K562 (cell line): ENCODE measurements at regions not wholly inside any gene's neighbourhood (a gene's known extent, or its start where the extent isn't known, plus 50 kb on each side); places are given as distances from the start of the nearest gene placed in this dataset.

Experiments
- ATAC-seq: fragments of 200-7000 bp; cut with Tn5 transposase; 3 replicates; pipeline ENCODE4 v1.9.1; 2020; ENCODE audit warnings: moderate library complexity
- BruUV-seq: library from RNA; stranded (reverse); fragments of 400-500 nt; replicated peaks from 2 replicates; lab custom pipeline; 2021; lab: Mats Ljungman, UMichigan
- CTCF ChIA-PET: fragments of 300-600 bp; formaldehyde crosslinking; extraction: SDS; loops from one replicate; lab custom pipeline; 2021; ENCODE audit warnings: low intra/inter-chr PET ratio; lab: Yijun Ruan, JAX
- POLR2A ChIA-PET: fragments of 300-600, 350-650 bp; sonication (Branson Sonifier 250); formaldehyde crosslinking; extraction: SDS; loops from one replicate; lab custom pipeline; 2021; ENCODE audit warnings: antibody characterized with exemption, inconsistent platforms; lab: Yijun Ruan, JAX
- DNase-seq, 4 experiments: peaks; one replicate each; pipeline versions ENCODE4 v3.0.0 to v3.0.0-alpha.2; 2011 to 2018; ENCODE audit warnings: low spot score in 3 of 4, mixed read lengths in 3 of 4; ENCODE audit errors: extremely low read depth in 1 of 4
- FAIRE-seq: peaks from 2 replicates; lab custom pipeline; 2011; peaks lifted over from hg19 to GRCh38; lab: Jason Lieb, UNC
- H2AFZ ChIP-seq: 2 replicates; pipeline ENCODE4 v1.6.0; 2011; ENCODE audit warnings: low read depth, low read length, control low read depth, inconsistent platforms
- H3K27ac ChIP-seq: fragments of 200-600 bp; 3 replicates; pipeline ENCODE4 v1.8.0; 2011; ENCODE audit warnings: low read depth, mild to moderate bottlenecking, control low read depth, inconsistent platforms, low read length, moderate library complexity, mixed read lengths; ENCODE audit errors: extremely low read depth
- H3K27me3 ChIP-seq, 2 experiments: fragments of 300-600 bp in 1 of 2; 2 replicates in 1 of 2; 3 replicates in 1 of 2; pipeline versions ENCODE4 v1.6.0 to v1.8.0; 2011; ENCODE audit warnings: inconsistent platforms in 2 of 2, low read length in 2 of 2, mild to moderate bottlenecking in 1 of 2, mixed read lengths in 1 of 2, moderate library complexity in 1 of 2; ENCODE audit not compliant: control insufficient read depth in 2 of 2, insufficient read depth in 2 of 2
- H3K36me3 ChIP-seq: fragments of 300-600 bp; 3 replicates; pipeline ENCODE4 v1.8.0; 2011; ENCODE audit warnings: mild to moderate bottlenecking, low read length, inconsistent platforms; ENCODE audit not compliant: control insufficient read depth, insufficient read depth
- H3K4me1 ChIP-seq, 2 experiments: fragments of 200-600 bp in 1 of 2; replicated peaks in 1 of 2; 2 replicates in 1 of 2; 3 replicates in 1 of 2; pipeline versions ENCODE4 v1.5.1 to v1.8.0; 2011; ENCODE audit warnings: inconsistent platforms in 2 of 2, low read length in 2 of 2, mild to moderate bottlenecking in 1 of 2, mixed read lengths in 1 of 2, moderate library complexity in 1 of 2; ENCODE audit not compliant: control insufficient read depth in 2 of 2, insufficient read depth in 2 of 2
- H3K4me2 ChIP-seq: 2 replicates; pipeline ENCODE4 v1.6.1; 2011; ENCODE audit warnings: low read length, control low read depth, inconsistent platforms, mixed read lengths; ENCODE audit not compliant: insufficient read depth
- H3K4me3 ChIP-seq: fragments of 200-600 bp; sonication (generic), shearing (Covaris generic); 2 replicates; pipeline ENCODE4 v1.5.1; 2016; ENCODE audit warnings: control low read depth, inconsistent platforms
- H3K79me2 ChIP-seq: fragments of 200-600 bp; 3 replicates; pipeline ENCODE4 v1.8.0; 2011; ENCODE audit warnings: low read length, inconsistent platforms; ENCODE audit not compliant: control insufficient read depth, insufficient read depth
- H3K9ac ChIP-seq, 2 experiments: 2 replicates each; pipeline versions ENCODE4 v1.6.0 to v1.6.1; 2011; ENCODE audit warnings: low read depth in 2 of 2, low read length in 2 of 2, control low read depth in 1 of 2, inconsistent platforms in 1 of 2, mild to moderate bottlenecking in 1 of 2, mixed read lengths in 1 of 2; ENCODE audit not compliant: insufficient read depth in 1 of 2
- H3K9me1 ChIP-seq: one replicate; pipeline ENCODE4 v1.6.0; 2011; ENCODE audit warnings: inconsistent platforms, mild to moderate bottlenecking, low read length, moderate library complexity; ENCODE audit not compliant: control insufficient read depth, insufficient read depth
- H3K9me3 ChIP-seq: replicated peaks from 2 replicates; pipeline ENCODE4 v1.5.1; 2011; ENCODE audit warnings: low read depth, low read length, inconsistent platforms; ENCODE audit not compliant: control insufficient read depth, insufficient read depth
- H4K20me1 ChIP-seq: replicated peaks from 2 replicates; pipeline ENCODE4 v1.6.1; 2011; ENCODE audit warnings: low read length, inconsistent platforms, mixed read lengths; ENCODE audit not compliant: control insufficient read depth, insufficient read depth
- KLF6 ChIP-seq: fragments of 250-450 bp; sonication (Bioruptor Pico); IDR thresholded peaks from 2 replicates; pipeline ENCODE4 v1.4.0; 2020; ENCODE audit warnings: mild to moderate bottlenecking, moderate library complexity, borderline replicate concordance
- RFX7 ChIP-seq: fragments of 250-450 bp; sonication (Bioruptor Pico); IDR thresholded peaks from 2 replicates; pipeline ENCODE4 v1.5.1; 2021; ENCODE audit warnings: mild to moderate bottlenecking
- ZNF75A ChIP-seq: fragments of 450-650 bp; formaldehyde crosslinking; IDR thresholded peaks from 2 replicates; pipeline ENCODE4 v1.4.0; 2020; ENCODE audit warnings: mild to moderate bottlenecking
- WGBS: fragments of 100-300 bp; shearing (Covaris generic); methylation state at CpG from one replicate; pipeline ENCODE4 v1.1.6; 2016; ENCODE audit warnings: low coverage, mixed read lengths; ENCODE audit not compliant: insufficient coverage; ENCODE audit errors: missing lambda C conversion rate; 5-methylcytosine and 5-hydroxymethylcytosine counted together
- in situ Hi-C: fragments of 300-500 bp; cut with MboI; formaldehyde crosslinking; loops from 4 replicates; pipeline ENCODE4 v1.15.0; 2018; ENCODE audit warnings: inconsistent platforms, mixed read lengths
- intact Hi-C: fragments of 100-400 bp; cut with micrococcal nuclease; formaldehyde crosslinking; loops from 2 replicates; pipeline ENCODE4 v1.14.2; 2022
- TF ChIP-seq, protein P1 (sequence below), 2 experiments: IDR thresholded peaks; 2 replicates each; pipeline ENCODE4 v1.6.1; 2011; ENCODE audit warnings: borderline replicate concordance in 1 of 2, control low read depth in 1 of 2, low read depth in 1 of 2, low read length in 1 of 2, mild to moderate bottlenecking in 1 of 2, mixed read lengths in 1 of 2, moderate library complexity in 1 of 2; ENCODE audit not compliant: insufficient read depth in 1 of 2, insufficient read length in 1 of 2, poor library complexity in 1 of 2, severe bottlenecking in 1 of 2; ENCODE audit errors: extremely low read depth in 1 of 2
- TF ChIP-seq, protein P2 (sequence below): sonication (generic); formaldehyde crosslinking; IDR thresholded peaks from 2 replicates; pipeline ENCODE4 v1.8.1; 2023; ENCODE audit warnings: mild to moderate bottlenecking, missing genetic modification reagents
- TF ChIP-seq, protein P3 (sequence below): fragments of 200-800 bp; sonication (Bioruptor generic); IDR thresholded peaks from 2 replicates; pipeline ENCODE4 v1.6.1; 2016; ENCODE audit warnings: missing genetic modification characterization, missing compliant biosample characterization

DNA sequence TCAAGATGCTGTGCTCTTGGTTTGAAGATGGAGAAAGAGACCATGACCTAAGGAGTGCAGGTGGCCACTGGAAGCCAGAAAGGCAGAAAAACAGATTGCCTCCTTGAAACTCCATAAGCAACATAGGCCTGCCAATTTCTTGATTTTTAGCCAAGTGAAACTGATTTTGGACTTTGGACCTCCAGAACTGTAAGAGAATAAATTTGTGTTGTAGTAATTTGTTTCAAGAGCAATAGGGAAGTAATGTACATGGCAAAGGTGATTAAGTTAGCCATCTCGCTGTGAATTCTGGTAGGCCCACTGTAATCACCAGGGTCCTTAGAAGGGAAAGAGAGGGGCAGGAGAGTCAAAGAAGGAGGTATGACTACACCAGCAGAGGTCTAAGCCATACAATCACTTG, 238.8 kb downstream of the CNTN3 start:
- 0% methylated on average over 1 of the region's 1 CpG for WGBS
- Histone ChIP-seq H3K9me3 (no peaks in the 10 kb centered on the region), H2AFZ (no peak overlapping the region), H3K36me3 (no peaks in the 10 kb centered on the region), H3K9ac (no peak overlapping the region), H3K4me2 (no peak overlapping the region), H3K4me1 (no peaks in the 10 kb centered on the region), H3K4me3 (no peak overlapping the region), H3K27me3 (no peaks in the 10 kb centered on the region), H4K20me1 (no peaks in the 10 kb centered on the region), H3K9me1 (no peaks in the 10 kb centered on the region), H3K27ac (no peak overlapping the region), H3K79me2 (no peaks in the 10 kb centered on the region)
- intact Hi-C loops = no loop called here
- in situ Hi-C loops = no loop called here
- ATAC-seq (no peak), FAIRE-seq (no peak), DNase-seq (no peak)
- no peak for TF ChIP-seq RFX7 (CRISPR knock-in tag)
- TF ChIP-seq ZNF75A = no peak
- TF ChIP-seq, protein P1, sequence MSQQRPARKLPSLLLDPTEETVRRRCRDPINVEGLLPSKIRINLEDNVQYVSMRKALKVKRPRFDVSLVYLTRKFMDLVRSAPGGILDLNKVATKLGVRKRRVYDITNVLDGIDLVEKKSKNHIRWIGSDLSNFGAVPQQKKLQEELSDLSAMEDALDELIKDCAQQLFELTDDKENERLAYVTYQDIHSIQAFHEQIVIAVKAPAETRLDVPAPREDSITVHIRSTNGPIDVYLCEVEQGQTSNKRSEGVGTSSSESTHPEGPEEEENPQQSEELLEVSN (IDR thresholded peaks at IDR 0.05; ENCODE audit: borderline replicate concordance in 1 of 2, extremely low read depth in 1 of 2, insufficient read depth in 1 of 2, insufficient read length in 1 of 2, low read depth in 1 of 2, low read length in 1 of 2, poor library complexity in 1 of 2, severe bottlenecking in 1 of 2) = no peak
- no peak for TF ChIP-seq KLF6
- TF ChIP-seq, protein P2, sequence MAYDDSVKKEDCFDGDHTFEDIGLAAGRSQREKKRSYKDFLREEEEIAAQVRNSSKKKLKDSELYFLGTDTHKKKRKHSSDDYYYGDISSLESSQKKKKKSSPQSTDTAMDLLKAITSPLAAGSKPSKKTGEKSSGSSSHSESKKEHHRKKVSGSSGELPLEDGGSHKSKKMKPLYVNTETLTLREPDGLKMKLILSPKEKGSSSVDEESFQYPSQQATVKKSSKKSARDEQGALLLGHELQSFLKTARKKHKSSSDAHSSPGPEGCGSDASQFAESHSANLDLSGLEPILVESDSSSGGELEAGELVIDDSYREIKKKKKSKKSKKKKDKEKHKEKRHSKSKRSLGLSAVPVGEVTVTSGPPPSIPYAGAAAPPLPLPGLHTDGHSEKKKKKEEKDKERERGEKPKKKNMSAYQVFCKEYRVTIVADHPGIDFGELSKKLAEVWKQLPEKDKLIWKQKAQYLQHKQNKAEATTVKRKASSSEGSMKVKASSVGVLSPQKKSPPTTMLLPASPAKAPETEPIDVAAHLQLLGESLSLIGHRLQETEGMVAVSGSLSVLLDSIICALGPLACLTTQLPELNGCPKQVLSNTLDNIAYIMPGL (CRISPR knock-in tag) = no peak
- TF ChIP-seq, protein P3, sequence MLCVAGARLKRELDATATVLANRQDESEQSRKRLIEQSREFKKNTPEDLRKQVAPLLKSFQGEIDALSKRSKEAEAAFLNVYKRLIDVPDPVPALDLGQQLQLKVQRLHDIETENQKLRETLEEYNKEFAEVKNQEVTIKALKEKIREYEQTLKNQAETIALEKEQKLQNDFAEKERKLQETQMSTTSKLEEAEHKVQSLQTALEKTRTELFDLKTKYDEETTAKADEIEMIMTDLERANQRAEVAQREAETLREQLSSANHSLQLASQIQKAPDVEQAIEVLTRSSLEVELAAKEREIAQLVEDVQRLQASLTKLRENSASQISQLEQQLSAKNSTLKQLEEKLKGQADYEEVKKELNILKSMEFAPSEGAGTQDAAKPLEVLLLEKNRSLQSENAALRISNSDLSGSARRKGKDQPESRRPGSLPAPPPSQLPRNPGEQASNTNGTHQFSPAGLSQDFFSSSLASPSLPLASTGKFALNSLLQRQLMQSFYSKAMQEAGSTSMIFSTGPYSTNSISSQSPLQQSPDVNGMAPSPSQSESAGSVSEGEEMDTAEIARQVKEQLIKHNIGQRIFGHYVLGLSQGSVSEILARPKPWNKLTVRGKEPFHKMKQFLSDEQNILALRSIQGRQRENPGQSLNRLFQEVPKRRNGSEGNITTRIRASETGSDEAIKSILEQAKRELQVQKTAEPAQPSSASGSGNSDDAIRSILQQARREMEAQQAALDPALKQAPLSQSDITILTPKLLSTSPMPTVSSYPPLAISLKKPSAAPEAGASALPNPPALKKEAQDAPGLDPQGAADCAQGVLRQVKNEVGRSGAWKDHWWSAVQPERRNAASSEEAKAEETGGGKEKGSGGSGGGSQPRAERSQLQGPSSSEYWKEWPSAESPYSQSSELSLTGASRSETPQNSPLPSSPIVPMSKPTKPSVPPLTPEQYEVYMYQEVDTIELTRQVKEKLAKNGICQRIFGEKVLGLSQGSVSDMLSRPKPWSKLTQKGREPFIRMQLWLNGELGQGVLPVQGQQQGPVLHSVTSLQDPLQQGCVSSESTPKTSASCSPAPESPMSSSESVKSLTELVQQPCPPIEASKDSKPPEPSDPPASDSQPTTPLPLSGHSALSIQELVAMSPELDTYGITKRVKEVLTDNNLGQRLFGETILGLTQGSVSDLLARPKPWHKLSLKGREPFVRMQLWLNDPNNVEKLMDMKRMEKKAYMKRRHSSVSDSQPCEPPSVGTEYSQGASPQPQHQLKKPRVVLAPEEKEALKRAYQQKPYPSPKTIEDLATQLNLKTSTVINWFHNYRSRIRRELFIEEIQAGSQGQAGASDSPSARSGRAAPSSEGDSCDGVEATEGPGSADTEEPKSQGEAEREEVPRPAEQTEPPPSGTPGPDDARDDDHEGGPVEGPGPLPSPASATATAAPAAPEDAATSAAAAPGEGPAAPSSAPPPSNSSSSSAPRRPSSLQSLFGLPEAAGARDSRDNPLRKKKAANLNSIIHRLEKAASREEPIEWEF (CRISPR knock-in tag) = no peak
- POLR2A ChIA-PET = no interaction called here
- CTCF ChIA-PET = no interaction called here
- no TSS peak for BruUV-seq
